HG03439 (cell line): ENCODE measurements at regions not wholly inside any gene's neighbourhood (a gene's known extent, or its start where the extent isn't known, plus 50 kb on each side); places are given as distances from the start of the nearest gene placed in this dataset.
"Not testable (repeated sequence)": the region's sequence is repeated elsewhere in the genome, so short reads cannot be mapped to it uniquely, and the experiment has no call there.

Experiments
- ATAC-seq: cut with Tn5 transposase; IDR thresholded peaks from one replicate; pipeline ENCODE4 v1.9.1; 2021; ENCODE audit warnings: mild to moderate bottlenecking, moderate library complexity; ENCODE audit not compliant: unreplicated experiment

GRCh38 chr9:26260238-26260637, 582.0 kb upstream of the TUSC1 start:
- ATAC-seq = no peak

DNA sequence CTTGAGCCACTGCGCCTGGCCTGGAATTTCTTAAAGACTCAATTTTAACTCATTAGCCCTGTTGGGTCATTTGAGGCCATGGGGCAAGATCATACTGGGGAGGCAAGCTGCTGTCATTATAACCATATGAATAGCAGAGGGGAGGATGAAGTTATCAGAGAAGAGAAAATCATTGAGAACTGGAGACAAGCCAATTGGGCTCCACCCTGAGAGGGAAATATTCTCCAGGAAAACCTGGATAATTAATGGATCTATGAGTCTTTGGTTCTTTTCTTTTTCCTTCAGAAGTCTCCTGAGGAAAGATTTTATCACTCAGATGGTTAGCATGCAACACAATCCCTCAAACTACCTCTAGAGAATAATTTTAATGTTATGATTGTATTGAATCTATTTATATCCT, 569.6 kb upstream of the TUSC1 start:
- no peak for ATAC-seq

GRCh38 chr9:26244661-26245451, 566.6 kb upstream of the TUSC1 start:
- ATAC-seq = no peak

DNA sequence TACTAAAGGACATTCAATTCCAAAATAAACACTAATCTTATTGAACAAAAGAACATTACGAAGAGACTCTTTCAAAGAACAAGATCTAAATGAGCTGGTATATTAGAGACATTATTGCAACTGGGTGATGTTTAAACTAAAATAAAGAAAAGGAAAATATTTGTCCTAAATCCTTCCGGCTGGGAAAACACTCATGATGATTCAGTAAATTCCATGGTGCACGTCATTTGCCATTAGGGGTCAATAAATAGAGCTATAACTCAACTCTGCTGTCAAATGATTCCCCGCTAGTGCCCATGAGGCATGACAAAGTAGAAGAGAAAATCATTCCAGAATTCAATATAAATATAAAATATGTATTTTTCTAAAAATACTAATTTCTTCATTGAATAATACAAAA, 565.5 kb upstream of the TUSC1 start:
- no peak for ATAC-seq

DNA sequence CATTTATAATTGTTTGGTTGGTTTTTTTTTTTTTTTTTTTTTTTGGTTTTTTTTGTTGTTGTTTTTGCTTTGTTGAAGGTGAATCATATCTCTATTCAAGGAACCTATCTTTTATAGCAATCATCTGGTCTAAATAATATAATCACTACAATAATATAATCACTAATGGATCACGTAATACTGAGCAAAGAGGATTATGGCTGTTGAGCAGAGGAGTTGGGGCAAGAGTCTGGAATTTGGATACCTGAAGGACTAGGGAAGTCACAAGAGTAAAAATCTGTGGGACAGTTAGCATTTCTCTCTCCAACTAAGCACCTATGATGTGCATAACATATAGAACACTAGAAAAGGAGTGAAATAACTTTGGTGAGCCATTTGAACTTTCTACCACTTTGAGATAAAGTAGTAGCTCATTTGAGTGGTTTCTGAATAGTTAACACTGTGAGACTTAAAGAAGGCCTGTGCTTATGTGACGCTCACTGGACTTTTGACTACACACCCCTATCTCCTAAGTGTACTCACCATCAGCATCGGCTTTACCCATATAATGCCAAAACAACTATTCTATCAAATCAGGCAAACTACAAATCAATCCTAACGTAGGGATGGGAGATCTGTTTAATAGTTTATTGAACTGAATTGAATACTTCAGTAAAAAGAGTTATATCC, 564.9 kb upstream of the TUSC1 start:
- ATAC-seq = no peak

- no peak for ATAC-seq
These were observed 561.8 kb upstream of the TUSC1 start for GRCh38 chr9:26240020-26240419.

- no peak for ATAC-seq
These were observed 559.0 kb upstream of the TUSC1 start for GRCh38 chr9:26237256-26237655.

DNA sequence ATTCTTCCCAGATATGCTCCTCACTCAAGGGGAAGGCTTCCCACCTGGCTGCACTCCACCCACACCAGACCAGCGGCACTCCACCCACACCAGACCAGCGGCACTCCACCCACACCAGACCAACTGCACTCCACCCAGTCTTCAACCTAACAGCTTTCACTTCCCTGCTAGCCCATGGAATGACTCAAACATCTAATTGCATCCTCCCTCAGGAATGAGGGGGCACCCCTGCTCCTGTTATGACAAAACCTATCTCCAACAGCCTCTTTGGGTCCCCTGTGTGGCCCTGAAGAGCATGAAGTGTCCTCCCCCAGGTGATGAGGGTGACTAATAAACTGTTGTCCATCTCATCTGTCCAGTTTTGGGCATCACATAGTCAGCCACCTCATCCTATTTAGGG, 556.6 kb upstream of the TUSC1 start:
- no peak for ATAC-seq

DNA sequence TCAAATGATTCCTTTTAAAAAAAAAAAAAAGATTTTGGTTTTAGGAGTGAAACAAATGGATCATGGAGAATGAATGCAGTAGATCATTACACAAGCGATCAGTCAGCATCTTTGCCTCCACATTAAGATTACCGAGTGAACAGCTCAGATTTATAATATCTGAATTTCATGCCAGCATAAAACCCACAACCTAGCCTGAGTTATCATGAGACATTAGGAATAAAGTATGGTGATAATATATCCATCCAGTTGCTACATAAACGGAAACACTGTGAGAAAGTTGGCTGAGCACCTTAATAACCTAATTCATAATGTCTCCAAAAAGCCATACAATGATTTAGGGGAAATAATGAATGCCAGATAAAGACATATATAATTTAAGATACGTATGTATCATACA, 553.1 kb upstream of the TUSC1 start:
- no peak for ATAC-seq

DNA sequence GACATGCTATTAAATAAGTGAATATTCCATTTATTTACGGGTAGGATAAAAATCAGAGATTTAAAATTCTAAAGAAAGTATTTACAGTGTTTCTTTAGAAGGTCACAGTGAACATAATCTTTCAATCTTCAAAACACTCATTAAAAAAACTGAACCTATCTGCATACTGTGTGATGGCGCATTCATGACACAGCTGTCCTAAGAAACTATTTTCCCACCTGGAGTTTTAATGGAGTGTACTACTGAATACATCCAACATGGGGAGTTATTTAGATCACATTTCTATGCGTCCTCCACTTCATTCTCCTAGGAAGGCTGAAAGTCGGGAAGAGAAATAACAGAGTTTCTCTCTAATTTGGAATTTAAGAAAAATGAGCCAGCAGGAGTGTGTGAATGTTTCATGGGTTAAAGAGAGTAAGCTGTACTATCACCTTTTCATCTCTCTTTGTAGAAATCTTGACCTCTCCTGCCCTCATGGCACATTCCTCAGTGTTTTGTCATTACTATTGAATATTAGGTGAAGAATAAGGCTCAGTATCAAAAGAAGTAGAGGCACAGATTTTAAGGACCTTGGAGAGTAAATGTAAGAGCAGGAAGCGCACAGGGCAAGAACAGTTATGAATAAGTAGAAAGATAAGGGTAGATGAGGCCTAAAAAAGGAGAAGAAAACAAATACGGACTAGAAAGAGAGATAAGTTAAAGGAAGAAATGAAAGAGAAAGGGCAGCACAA, 551.2 kb upstream of the TUSC1 start:
- no peak for ATAC-seq

GRCh38 chr9:26228273-26228672, 550.0 kb upstream of the TUSC1 start:
- no peak for ATAC-seq

GRCh38 chr9:26221290-26221689, 543.0 kb upstream of the TUSC1 start:
- ATAC-seq = no peak

GRCh38 chr9:26220367-26220766, 542.1 kb upstream of the TUSC1 start:
- no peak for ATAC-seq

GRCh38 chr9:26219961-26220360, 541.7 kb upstream of the TUSC1 start:
- ATAC-seq = no peak

GRCh38 chr9:26216702-26217101, 538.5 kb upstream of the TUSC1 start:
- no peak for ATAC-seq

DNA sequence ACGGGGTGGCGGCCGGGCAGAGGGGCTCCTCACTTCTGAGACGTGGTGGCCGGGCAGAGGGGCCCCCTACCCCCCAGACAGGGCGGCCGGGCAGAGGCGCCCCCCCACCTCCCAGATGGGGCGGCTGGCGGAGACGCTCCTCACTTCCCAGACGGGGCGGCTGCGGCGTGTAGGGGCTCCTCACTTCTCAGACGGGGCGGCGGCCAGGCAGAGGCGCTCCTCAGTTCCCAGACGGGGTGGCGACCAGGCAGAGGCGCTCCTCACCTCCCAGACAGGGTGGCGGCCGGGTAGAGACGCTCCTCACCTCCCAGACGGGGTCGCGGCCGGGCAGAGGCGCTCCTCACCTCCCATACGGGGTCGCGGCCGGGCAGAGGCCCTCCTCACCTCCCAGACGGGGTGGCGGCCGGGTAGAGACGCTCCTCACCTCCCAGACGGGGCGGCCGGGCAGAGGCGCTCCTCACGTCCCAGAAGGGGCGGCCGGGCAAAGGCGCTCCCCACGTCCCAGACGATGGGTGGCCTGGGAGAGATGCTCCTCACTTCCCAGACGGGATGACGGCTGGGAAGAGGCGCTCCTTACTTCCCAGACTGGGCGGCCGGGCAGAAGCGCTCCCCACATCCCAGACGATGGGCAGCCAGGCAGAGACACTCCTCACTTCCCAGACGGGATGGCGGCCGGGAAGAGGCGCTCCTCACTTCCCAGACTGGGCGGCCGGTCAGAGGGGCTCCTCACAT, 536.6 kb upstream of the TUSC1 start:
- not testable (repeated sequence) for ATAC-seq

DNA sequence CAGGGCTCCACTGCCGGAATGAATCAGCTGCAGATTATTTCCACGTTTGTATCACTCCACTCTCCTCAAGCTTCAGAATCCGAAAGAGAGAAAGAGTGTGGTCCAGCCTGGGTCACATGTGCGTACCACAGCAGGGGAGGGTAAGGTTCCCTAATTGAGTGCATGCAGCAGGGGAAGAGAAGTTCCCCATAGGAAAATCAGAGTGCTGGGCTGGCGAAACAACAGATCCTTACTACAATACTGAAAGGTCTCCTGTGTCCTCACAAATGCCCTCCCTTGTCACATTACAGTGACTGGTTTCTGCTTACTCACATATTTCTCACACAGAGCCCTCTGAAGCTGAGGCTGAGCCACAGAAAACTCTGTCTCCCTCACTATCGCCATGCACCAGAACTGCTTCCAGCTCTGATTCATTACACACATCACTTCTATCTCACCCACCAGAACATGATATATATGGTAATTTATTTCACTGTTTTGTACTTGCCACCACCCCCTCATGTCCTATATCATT, 532.2 kb upstream of the TUSC1 start:
- ATAC-seq = no peak

DNA sequence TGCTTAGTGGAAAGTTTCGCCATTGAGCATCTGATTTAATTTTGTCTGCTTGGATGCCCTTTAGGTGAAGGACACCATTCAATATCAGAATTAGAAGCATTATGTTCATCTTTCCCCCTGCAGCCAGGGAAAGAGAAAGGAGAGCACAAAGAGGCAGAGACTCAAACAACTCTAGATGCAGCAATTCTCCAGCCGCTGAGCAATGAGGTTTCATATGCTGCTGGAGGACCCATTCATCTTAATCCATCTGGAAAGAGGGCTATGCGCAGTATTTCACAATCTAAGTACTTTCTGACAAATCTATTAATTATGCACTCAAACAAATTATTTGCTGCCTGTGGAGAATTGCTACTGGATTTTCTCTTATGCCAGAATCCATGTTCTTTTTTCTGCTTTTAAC, 527.0 kb upstream of the TUSC1 start:
- no peak for ATAC-seq

DNA sequence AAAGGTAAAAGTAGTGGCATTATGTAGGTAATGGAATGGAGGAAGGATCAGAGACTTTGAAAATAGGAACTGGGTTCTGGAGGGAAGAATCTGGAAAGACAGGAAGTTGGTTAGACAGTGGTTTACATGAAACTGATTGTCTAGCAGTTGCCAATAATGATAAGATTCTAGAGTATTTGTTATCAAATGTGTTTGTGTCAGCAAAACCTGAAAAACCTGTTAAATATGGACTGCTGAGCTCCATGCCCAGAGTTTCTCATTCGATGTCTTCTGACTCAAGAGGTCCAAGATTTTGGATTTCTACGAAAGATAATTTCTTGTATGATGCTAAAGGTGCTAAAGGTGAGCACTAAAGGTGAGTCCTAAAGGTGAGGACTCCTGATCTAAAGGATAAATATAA, 515.0 kb upstream of the TUSC1 start:
- ATAC-seq = no peak

DNA sequence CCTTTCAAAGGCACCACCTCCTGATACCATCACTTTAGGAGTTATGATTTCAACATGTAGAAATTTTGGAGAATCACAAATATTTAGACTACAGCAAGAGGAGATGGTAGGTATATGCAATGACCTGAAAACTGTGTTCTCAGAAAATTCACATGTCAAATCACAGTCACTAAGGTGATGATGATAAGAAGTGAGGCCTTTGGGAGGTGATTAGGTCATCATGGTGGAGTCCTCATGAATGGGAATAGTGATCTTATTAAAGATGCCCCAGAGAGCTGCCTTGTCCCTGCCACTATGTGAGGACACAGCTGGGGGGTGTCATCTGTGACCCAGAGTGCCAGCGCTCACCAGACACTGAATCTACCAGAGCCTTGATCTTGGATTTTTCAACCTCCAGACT, 513.5 kb upstream of the TUSC1 start:
- no peak for ATAC-seq

- no peak for ATAC-seq
These were observed 503.6 kb upstream of the TUSC1 start for GRCh38 chr9:26181836-26182235.
